Activated B cell treated with CpG ODN at 0.5 μM for 24 hours (primary cell): ENCODE measurements at regions not wholly inside any gene's neighbourhood (a gene's known extent, or its start where the extent isn't known, plus 50 kb on each side); places are given as distances from the start of the nearest gene placed in this dataset.

Experiments used
- ATAC-seq: fragments of 200-7000 bp; cut with Tn5 transposase; one replicate; pipeline ENCODE4 v1.10.0; 2021; ENCODE audit warnings: low read depth, mild to moderate bottlenecking, moderate library complexity
- CTCF ChIA-PET: fragments of 350-600 bp; sonication (Branson Sonifier 250); formaldehyde crosslinking; loops from one replicate; lab custom pipeline; 2021; ENCODE audit warnings: antibody characterized with exemption; lab: Charles Lee
- POLR2A ChIA-PET: fragments of 350-600 bp; sonication (Branson Sonifier 250); formaldehyde crosslinking; loops from one replicate; lab custom pipeline; 2021; ENCODE audit warnings: antibody characterized with exemption; lab: Charles Lee
- DNase-seq: peaks from one replicate; pipeline ENCODE4 v3.0.0; 2022
- H3K27ac Mint-ChIP-seq: one replicate; pipeline ENCODE4 v1.8.0; 2020; ENCODE audit warnings: mixed read lengths
- H3K27me3 Mint-ChIP-seq: one replicate; pipeline ENCODE4 v1.8.0; 2021; ENCODE audit warnings: mixed read lengths
- H3K36me3 Mint-ChIP-seq: one replicate; pipeline ENCODE4 v1.8.0; 2021; ENCODE audit warnings: low read depth, mixed read lengths
- H3K4me1 Mint-ChIP-seq: one replicate; pipeline ENCODE4 v1.8.0; 2021; ENCODE audit warnings: mixed read lengths
- H3K4me3 Mint-ChIP-seq: one replicate; pipeline ENCODE4 v1.8.0; 2020; ENCODE audit warnings: mild to moderate bottlenecking, mixed read lengths
- H3K9me3 Mint-ChIP-seq: one replicate; pipeline ENCODE4 v1.8.0; 2020; ENCODE audit warnings: mixed read lengths
- intact Hi-C: fragments of 100-400 bp; cut with micrococcal nuclease; formaldehyde crosslinking; loops from one replicate; pipeline ENCODE4 v1.15.1; 2024
- TF ChIP-seq, protein P1 (sequence below): fragments of 200-600 bp; IDR thresholded peaks from one replicate; pipeline ENCODE4 v1.8.0; 2022; ENCODE audit warnings: antibody characterized with exemption, mild to moderate bottlenecking

DNA sequence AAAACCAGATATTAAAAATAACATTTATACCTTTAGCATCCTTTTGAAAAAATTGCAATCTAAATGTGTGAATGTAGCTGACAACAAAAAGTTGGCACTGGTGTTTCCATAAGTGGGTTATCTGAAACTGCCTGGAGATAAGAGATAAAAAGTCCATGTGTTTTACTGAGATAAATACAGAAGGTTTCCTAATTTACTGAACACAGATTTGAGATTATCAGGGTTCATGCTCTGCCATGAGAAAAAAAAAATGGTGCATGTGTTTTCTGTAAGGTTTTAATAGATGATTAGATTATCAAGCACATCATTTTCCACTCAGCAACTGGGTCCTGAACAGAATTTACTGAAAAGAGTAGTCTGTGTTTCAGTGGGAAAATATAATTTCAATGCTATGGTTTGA lies 326.2 kb upstream of the SLIT2 start:
- intact Hi-C loops, result no loop called here
- no peak overlapping the region for H3K27ac Mint-ChIP-seq
- peaks cover 4% of the 10 kb centered on the region for H3K9me3 Mint-ChIP-seq
- H3K36me3 Mint-ChIP-seq, result no peaks in the 10 kb centered on the region
- no peak for DNase-seq
- ATAC-seq, result no peak
- no peaks in the 10 kb centered on the region for H3K27me3 Mint-ChIP-seq
- TF ChIP-seq, protein P1, sequence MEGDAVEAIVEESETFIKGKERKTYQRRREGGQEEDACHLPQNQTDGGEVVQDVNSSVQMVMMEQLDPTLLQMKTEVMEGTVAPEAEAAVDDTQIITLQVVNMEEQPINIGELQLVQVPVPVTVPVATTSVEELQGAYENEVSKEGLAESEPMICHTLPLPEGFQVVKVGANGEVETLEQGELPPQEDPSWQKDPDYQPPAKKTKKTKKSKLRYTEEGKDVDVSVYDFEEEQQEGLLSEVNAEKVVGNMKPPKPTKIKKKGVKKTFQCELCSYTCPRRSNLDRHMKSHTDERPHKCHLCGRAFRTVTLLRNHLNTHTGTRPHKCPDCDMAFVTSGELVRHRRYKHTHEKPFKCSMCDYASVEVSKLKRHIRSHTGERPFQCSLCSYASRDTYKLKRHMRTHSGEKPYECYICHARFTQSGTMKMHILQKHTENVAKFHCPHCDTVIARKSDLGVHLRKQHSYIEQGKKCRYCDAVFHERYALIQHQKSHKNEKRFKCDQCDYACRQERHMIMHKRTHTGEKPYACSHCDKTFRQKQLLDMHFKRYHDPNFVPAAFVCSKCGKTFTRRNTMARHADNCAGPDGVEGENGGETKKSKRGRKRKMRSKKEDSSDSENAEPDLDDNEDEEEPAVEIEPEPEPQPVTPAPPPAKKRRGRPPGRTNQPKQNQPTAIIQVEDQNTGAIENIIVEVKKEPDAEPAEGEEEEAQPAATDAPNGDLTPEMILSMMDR, result no peak
- POLR2A ChIA-PET, result no interaction called here
- H3K4me1 Mint-ChIP-seq, result no peaks in the 10 kb centered on the region
- H3K4me3 Mint-ChIP-seq, result no peak overlapping the region
- CTCF ChIA-PET, result no interaction called here

DNA sequence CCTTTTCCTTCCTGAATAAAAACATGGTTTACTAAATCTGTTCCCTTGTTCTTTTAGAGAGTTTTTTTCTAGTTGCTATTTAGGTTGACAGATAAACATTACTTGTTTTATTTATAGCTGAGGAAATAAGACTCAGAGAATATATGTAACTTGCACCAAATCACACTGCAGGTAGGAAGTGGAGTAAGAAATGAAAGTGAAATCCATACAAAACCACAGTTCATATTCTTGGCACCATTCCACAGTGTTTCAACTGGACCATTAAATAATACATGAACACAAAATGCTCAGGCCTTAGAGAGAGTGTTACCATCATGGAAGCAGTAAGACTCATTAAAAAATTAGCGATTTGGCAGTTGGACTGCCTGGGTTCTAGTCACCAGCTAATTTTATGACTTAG lies 326.9 kb upstream of the SLIT2 start:
- Mint-ChIP-seq H3K9me3 (peaks cover 4% of the 10 kb centered on the region), H3K27ac (no peak overlapping the region), H3K4me3 (no peak overlapping the region), H3K36me3 (no peaks in the 10 kb centered on the region), H3K4me1 (no peaks in the 10 kb centered on the region), H3K27me3 (no peaks in the 10 kb centered on the region)
- no peak for DNase-seq
- ChIA-PET CTCF (no interaction called here), POLR2A (no interaction called here)
- ATAC-seq, result no peak
- intact Hi-C loops, result no loop called here
- TF ChIP-seq, protein P1, result no peak

DNA sequence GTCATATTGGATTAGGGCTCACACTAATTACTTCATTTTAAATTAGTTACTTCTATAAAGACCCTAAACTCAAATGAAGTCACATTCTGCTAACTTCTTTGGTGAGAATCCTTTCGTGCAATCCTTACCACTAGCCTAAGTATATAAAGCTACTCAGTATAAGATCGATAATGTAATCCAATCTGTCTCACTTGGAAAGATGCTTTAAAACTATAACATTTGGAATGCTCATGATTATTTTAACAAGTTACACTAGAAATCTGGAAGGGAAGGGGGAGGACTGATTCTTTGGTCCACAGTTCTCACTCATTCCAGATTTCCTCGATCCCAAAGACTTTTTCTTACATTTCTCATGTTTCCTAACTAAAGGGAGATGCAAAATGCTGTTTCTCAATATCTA lies 336.4 kb upstream of the SLIT2 start:
- TF ChIP-seq, protein P1, result no peak
- CTCF ChIA-PET, result no interaction called here
- no peak for ATAC-seq
- Mint-ChIP-seq H3K4me3 (no peak overlapping the region), H3K27ac (no peak overlapping the region), H3K9me3 (peaks cover 6% of the 10 kb centered on the region), H3K4me1 (no peaks in the 10 kb centered on the region), H3K36me3 (no peaks in the 10 kb centered on the region), H3K27me3 (no peaks in the 10 kb centered on the region)
- intact Hi-C loops, result no loop called here
- no peak for DNase-seq
- POLR2A ChIA-PET, result no interaction called here

DNA sequence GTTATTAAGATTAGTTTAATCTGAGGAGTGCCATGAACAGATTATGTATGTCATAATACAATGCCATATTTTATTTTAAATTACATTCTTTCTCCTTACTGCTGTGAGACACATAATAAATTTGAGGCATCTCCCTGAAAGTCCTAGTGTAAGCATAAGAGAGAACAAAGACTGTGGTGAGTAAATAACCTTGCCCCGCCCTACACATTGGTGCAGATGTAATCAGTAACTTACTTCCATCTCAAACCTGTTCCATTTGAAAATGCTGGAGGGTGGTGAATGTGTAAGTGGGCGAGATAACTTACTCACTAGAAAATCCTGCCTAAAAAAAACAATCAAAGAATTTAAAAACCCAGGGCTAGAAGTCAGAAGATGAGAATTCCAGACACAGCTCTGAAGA lies 338.1 kb upstream of the SLIT2 start:
- no peak for DNase-seq
- Mint-ChIP-seq H3K4me3 (no peak overlapping the region), H3K36me3 (no peaks in the 10 kb centered on the region), H3K9me3 (peaks cover 6% of the 10 kb centered on the region), H3K27me3 (no peaks in the 10 kb centered on the region), H3K4me1 (no peaks in the 10 kb centered on the region), H3K27ac (no peak overlapping the region)
- POLR2A ChIA-PET, result no interaction called here
- no peak for ATAC-seq
- intact Hi-C loops, result no loop called here
- CTCF ChIA-PET, result no interaction called here
- TF ChIP-seq, protein P1, result no peak

DNA sequence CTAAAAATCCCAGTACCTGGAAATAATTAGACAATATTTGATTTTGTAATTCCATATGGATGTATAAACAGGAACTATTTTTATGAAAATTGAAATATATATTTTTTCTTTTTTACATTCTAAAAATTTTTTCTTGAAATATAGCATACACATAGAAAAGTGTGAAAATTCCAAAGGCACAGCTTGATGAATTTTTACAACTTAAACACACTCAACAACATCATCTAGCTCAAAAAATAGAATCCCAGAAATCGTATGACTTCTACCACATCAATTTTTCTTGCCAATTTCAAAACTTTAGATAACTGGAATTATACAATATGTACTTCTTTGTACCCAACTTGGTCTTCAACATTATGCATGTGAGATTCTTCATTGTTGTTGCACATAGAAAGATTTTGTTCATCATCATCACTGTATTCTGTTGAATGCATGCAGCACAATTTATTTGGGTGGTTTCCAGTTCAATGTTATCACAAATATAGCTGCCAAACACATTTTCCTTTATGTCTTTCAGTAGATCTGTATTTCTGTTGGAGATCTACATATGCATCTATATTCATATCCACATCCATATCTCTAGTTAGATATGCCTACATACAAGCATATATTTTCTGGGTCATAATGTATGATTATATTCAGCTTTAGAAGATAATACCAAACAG lies 340.7 kb upstream of the SLIT2 start:
- Mint-ChIP-seq H3K9me3 (peaks cover 5% of the 10 kb centered on the region), H3K27ac (no peak overlapping the region), H3K27me3 (no peaks in the 10 kb centered on the region), H3K4me3 (no peak overlapping the region), H3K36me3 (no peaks in the 10 kb centered on the region), H3K4me1 (no peaks in the 10 kb centered on the region)
- DNase-seq (no peak), ATAC-seq (no peak)
- intact Hi-C loops, result no loop called here
- ChIA-PET CTCF (no interaction called here), POLR2A (no interaction called here)
- TF ChIP-seq, protein P1, result no peak
